GM12878 (cell line): ENCODE measurements at regions not wholly inside any gene's neighbourhood (a gene's known extent, or its start where the extent isn't known, plus 50 kb on each side); places are given as distances from the start of the nearest gene placed in this dataset.

Experiments used
- BCL3 ChIP-seq: IDR thresholded peaks from 2 replicates; pipeline ENCODE4 v1.6.1; 2011; ENCODE audit warnings: borderline replicate concordance, low read depth, mild to moderate bottlenecking, moderate library complexity, low read length; ENCODE audit not compliant: insufficient read depth, poor library complexity, severe bottlenecking
- DPF2 ChIP-seq: fragments of 450-650 bp; IDR thresholded peaks from 2 replicates; pipeline ENCODE4 v1.6.1; 2017; ENCODE audit warnings: mild to moderate bottlenecking
- EGR1 ChIP-seq, 2 experiments: IDR thresholded peaks; 1 replicate in 1 of 2; 2 replicates in 1 of 2; pipeline ENCODE4 v1.6.1; 2011 to 2012; ENCODE audit warnings: low read depth in 2 of 2, low read length in 2 of 2, borderline replicate concordance in 1 of 2, mild to moderate bottlenecking in 1 of 2, moderate library complexity in 1 of 2
- IKZF1 ChIP-seq: fragments of 450-650 bp; conservative IDR thresholded peaks from 2 replicates; pipeline ENCODE4 v1.6.1; 2017; ENCODE audit warnings: antibody characterized with exemption, mild to moderate bottlenecking
- NR2C1 ChIP-seq: fragments of 450-650 bp; IDR thresholded peaks from 2 replicates; pipeline ENCODE4 v1.6.1; 2017; ENCODE audit warnings: antibody characterized with exemption, mild to moderate bottlenecking, moderate library complexity
- ZBTB11 ChIP-seq: fragments of 450-650 bp; formaldehyde crosslinking; IDR thresholded peaks from 2 replicates; pipeline ENCODE4 v1.5.0; 2022; ENCODE audit warnings: mild to moderate bottlenecking, missing genetic modification characterization
- ZBTB40 ChIP-seq: fragments of 450-650 bp; IDR thresholded peaks from 2 replicates; pipeline ENCODE4 v1.6.1; 2016; ENCODE audit warnings: mild to moderate bottlenecking, moderate library complexity, borderline replicate concordance
- TF ChIP-seq, protein P1 (sequence below): IDR thresholded peaks from 2 replicates; pipeline ENCODE4 v1.6.1; 2012; ENCODE audit warnings: mild to moderate bottlenecking, low read depth, low read length

- TF ChIP-seq BCL3, result no peak
- TF ChIP-seq NR2C1, result no peak
- TF ChIP-seq DPF2, result no peak
- TF ChIP-seq EGR1 (IDR thresholded peaks at IDR 0.05; ENCODE audit: borderline replicate concordance in 1 of 2, low read depth in 2 of 2, low read length in 2 of 2), result no peak
- TF ChIP-seq, protein P1, sequence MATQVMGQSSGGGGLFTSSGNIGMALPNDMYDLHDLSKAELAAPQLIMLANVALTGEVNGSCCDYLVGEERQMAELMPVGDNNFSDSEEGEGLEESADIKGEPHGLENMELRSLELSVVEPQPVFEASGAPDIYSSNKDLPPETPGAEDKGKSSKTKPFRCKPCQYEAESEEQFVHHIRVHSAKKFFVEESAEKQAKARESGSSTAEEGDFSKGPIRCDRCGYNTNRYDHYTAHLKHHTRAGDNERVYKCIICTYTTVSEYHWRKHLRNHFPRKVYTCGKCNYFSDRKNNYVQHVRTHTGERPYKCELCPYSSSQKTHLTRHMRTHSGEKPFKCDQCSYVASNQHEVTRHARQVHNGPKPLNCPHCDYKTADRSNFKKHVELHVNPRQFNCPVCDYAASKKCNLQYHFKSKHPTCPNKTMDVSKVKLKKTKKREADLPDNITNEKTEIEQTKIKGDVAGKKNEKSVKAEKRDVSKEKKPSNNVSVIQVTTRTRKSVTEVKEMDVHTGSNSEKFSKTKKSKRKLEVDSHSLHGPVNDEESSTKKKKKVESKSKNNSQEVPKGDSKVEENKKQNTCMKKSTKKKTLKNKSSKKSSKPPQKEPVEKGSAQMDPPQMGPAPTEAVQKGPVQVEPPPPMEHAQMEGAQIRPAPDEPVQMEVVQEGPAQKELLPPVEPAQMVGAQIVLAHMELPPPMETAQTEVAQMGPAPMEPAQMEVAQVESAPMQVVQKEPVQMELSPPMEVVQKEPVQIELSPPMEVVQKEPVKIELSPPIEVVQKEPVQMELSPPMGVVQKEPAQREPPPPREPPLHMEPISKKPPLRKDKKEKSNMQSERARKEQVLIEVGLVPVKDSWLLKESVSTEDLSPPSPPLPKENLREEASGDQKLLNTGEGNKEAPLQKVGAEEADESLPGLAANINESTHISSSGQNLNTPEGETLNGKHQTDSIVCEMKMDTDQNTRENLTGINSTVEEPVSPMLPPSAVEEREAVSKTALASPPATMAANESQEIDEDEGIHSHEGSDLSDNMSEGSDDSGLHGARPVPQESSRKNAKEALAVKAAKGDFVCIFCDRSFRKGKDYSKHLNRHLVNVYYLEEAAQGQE, result no peak
- TF ChIP-seq IKZF1, result no peak
- no peak for TF ChIP-seq ZBTB11 (CRISPR knock-in tag)
- TF ChIP-seq ZBTB40, result no peak
Observed at GRCh38 chr6:167763056-167763944, 63.4 kb upstream of the AFDN start (continued).
